IgD-negative memory B cell (primary cell): ENCODE measurements at regions not wholly inside any gene's neighbourhood (a gene's known extent, or its start where the extent isn't known, plus 50 kb on each side); places are given as distances from the start of the nearest gene placed in this dataset.
A peak's percentile ranks its signal among the peaks of the same experiment; 100 is the strongest.
"Not testable (repeated sequence)": the region's sequence is repeated elsewhere in the genome, so short reads cannot be mapped to it uniquely, and the experiment has no call there.

Experiments used
- H3K27ac Mint-ChIP-seq, 3 donors: one replicate each; pipeline ENCODE4 v1.8.0; 2020 to 2022; ENCODE audit warnings: mild to moderate bottlenecking in 3 of 3, mixed read lengths in 3 of 3, moderate library complexity in 1 of 3
- H3K27me3 Mint-ChIP-seq: one replicate; pipeline ENCODE4 v1.8.0; 2021; ENCODE audit warnings: mixed read lengths
- H3K36me3 Mint-ChIP-seq: one replicate; pipeline ENCODE4 v1.8.0; 2020; ENCODE audit warnings: mild to moderate bottlenecking, mixed read lengths
- H3K4me1 Mint-ChIP-seq, 3 donors: one replicate each; pipeline ENCODE4 v1.8.0; 2020 to 2022; ENCODE audit warnings: mixed read lengths in 3 of 3, mild to moderate bottlenecking in 1 of 3
- H3K4me3 Mint-ChIP-seq, 4 donors: one replicate each; pipeline ENCODE4 v1.8.0; 2020 to 2022; ENCODE audit warnings: mild to moderate bottlenecking in 4 of 4, mixed read lengths in 4 of 4, moderate library complexity in 3 of 4
- H3K9me3 Mint-ChIP-seq, 3 donors: one replicate each; pipeline ENCODE4 v1.8.0; 2020 to 2021; ENCODE audit warnings: mixed read lengths in 3 of 3, mild to moderate bottlenecking in 1 of 3

GRCh38 chr6:139710556-139710955 is 336.1 kb upstream of the CITED2 start:
- no peak overlapping the region for H3K4me3 Mint-ChIP-seq
- peaks cover 0 to 4% (median 0%) of the 10 kb centered on the region in 3 donors for H3K9me3 Mint-ChIP-seq
- H3K36me3 Mint-ChIP-seq = no peaks in the 10 kb centered on the region
- no peaks in the 10 kb centered on the region for H3K4me1 Mint-ChIP-seq
- no peak overlapping the region for H3K27ac Mint-ChIP-seq
- peaks cover 2% of the 10 kb centered on the region for H3K27me3 Mint-ChIP-seq

GRCh38 chr6:139708337-139709199 is 334.1 kb upstream of the CITED2 start:
- no peak overlapping the region for H3K4me3 Mint-ChIP-seq
- no peak overlapping the region for H3K27ac Mint-ChIP-seq
- no peaks in the 10 kb centered on the region for H3K27me3 Mint-ChIP-seq
- H3K9me3 Mint-ChIP-seq = peaks cover 0 to 3% (median 0%) of the 10 kb centered on the region in 3 donors
- no peaks in the 10 kb centered on the region for H3K4me1 Mint-ChIP-seq
- H3K36me3 Mint-ChIP-seq = no peaks in the 10 kb centered on the region

- H3K4me3 Mint-ChIP-seq = no peak overlapping the region
- no peaks in the 10 kb centered on the region for H3K4me1 Mint-ChIP-seq
- peaks cover 0 to 3% (median 0%) of the 10 kb centered on the region in 3 donors for H3K9me3 Mint-ChIP-seq
- no peaks in the 10 kb centered on the region for H3K36me3 Mint-ChIP-seq
- no peaks in the 10 kb centered on the region for H3K27me3 Mint-ChIP-seq
- H3K27ac Mint-ChIP-seq = no peak overlapping the region
These were observed 332.5 kb upstream of the CITED2 start for GRCh38 chr6:139706912-139707311.

GRCh38 chr6:139705284-139705683 is 330.8 kb upstream of the CITED2 start:
- Mint-ChIP-seq H3K27me3 (peaks cover under 1% of the 10 kb centered on the region), H3K9me3 (no peaks in the 10 kb centered on the region), H3K4me3 (no peak overlapping the region), H3K27ac (no peak overlapping the region), H3K4me1 (no peaks in the 10 kb centered on the region), H3K36me3 (no peaks in the 10 kb centered on the region)

- peaks cover 2% of the 10 kb centered on the region for H3K27me3 Mint-ChIP-seq
- H3K27ac Mint-ChIP-seq = no peak overlapping the region
- no peak overlapping the region for H3K4me3 Mint-ChIP-seq
- H3K9me3 Mint-ChIP-seq = no peaks in the 10 kb centered on the region
- H3K4me1 Mint-ChIP-seq = no peaks in the 10 kb centered on the region
- no peaks in the 10 kb centered on the region for H3K36me3 Mint-ChIP-seq
These were observed 329.3 kb upstream of the CITED2 start for GRCh38 chr6:139703780-139704179.

- Mint-ChIP-seq H3K27me3 (peaks cover 2% of the 10 kb centered on the region), H3K9me3 (no peaks in the 10 kb centered on the region), H3K36me3 (no peaks in the 10 kb centered on the region), H3K4me3 (no peak overlapping the region), H3K4me1 (no peaks in the 10 kb centered on the region), H3K27ac (no peak overlapping the region)
These were observed 328.3 kb upstream of the CITED2 start for GRCh38 chr6:139702706-139703105.

- H3K4me1 Mint-ChIP-seq = no peaks in the 10 kb centered on the region
- no peaks in the 10 kb centered on the region for H3K9me3 Mint-ChIP-seq
- H3K27me3 Mint-ChIP-seq = peaks cover 2% of the 10 kb centered on the region
- no peak overlapping the region for H3K27ac Mint-ChIP-seq
- H3K36me3 Mint-ChIP-seq = no peaks in the 10 kb centered on the region
- H3K4me3 Mint-ChIP-seq = no peak overlapping the region
These were observed 327.2 kb upstream of the CITED2 start for GRCh38 chr6:139701695-139702094.

GRCh38 chr6:139701003-139701402 is 326.6 kb upstream of the CITED2 start:
- Mint-ChIP-seq H3K27ac (no peak overlapping the region), H3K27me3 (peaks cover 2% of the 10 kb centered on the region), H3K4me3 (no peak overlapping the region), H3K4me1 (no peaks in the 10 kb centered on the region), H3K36me3 (no peaks in the 10 kb centered on the region), H3K9me3 (no peaks in the 10 kb centered on the region)

GRCh38 chr6:139699911-139700310 is 325.5 kb upstream of the CITED2 start:
- Mint-ChIP-seq H3K4me1 (no peaks in the 10 kb centered on the region), H3K9me3 (no peaks in the 10 kb centered on the region), H3K4me3 (no peak overlapping the region), H3K27me3 (peaks cover 2% of the 10 kb centered on the region), H3K36me3 (no peaks in the 10 kb centered on the region), H3K27ac (no peak overlapping the region)

- no peaks in the 10 kb centered on the region for H3K36me3 Mint-ChIP-seq
- no peak overlapping the region for H3K4me3 Mint-ChIP-seq
- no peak overlapping the region for H3K27ac Mint-ChIP-seq
- H3K27me3 Mint-ChIP-seq = peaks cover 2% of the 10 kb centered on the region
- no peaks in the 10 kb centered on the region for H3K4me1 Mint-ChIP-seq
- H3K9me3 Mint-ChIP-seq = no peaks in the 10 kb centered on the region
These were observed 324.9 kb upstream of the CITED2 start for GRCh38 chr6:139699335-139699734.

GRCh38 chr6:139698526-139699176 is 324.2 kb upstream of the CITED2 start:
- Mint-ChIP-seq H3K4me1 (no peaks in the 10 kb centered on the region), H3K4me3 (no peak overlapping the region), H3K36me3 (no peaks in the 10 kb centered on the region), H3K27me3 (peaks cover 2% of the 10 kb centered on the region), H3K9me3 (no peaks in the 10 kb centered on the region), H3K27ac (no peak overlapping the region)

GRCh38 chr6:139697856-139698255 is 323.4 kb upstream of the CITED2 start:
- not testable (repeated sequence) for H3K27ac Mint-ChIP-seq, H3K36me3 Mint-ChIP-seq, H3K4me1 Mint-ChIP-seq, H3K27me3 Mint-ChIP-seq, H3K4me3 Mint-ChIP-seq, H3K9me3 Mint-ChIP-seq

- not testable (repeated sequence) for H3K9me3 Mint-ChIP-seq, H3K27ac Mint-ChIP-seq
These were observed 322.5 kb upstream of the CITED2 start for GRCh38 chr6:139696991-139697390.

GRCh38 chr6:139695361-139695760 is 320.9 kb upstream of the CITED2 start:
- no peaks in the 10 kb centered on the region for H3K4me1 Mint-ChIP-seq
- no peaks in the 10 kb centered on the region for H3K36me3 Mint-ChIP-seq
- H3K27me3 Mint-ChIP-seq = peaks cover 7% of the 10 kb centered on the region
- H3K9me3 Mint-ChIP-seq = peaks cover 0 to 1% (median 0%) of the 10 kb centered on the region in 3 donors
- H3K27ac Mint-ChIP-seq = no peak overlapping the region
- no peak overlapping the region for H3K4me3 Mint-ChIP-seq

More at GRCh38 chr6:139696991-139697390, 322.5 kb upstream of the CITED2 start:
- not testable (repeated sequence) for H3K27me3 Mint-ChIP-seq, H3K36me3 Mint-ChIP-seq, H3K4me1 Mint-ChIP-seq
- peak overlapping the region in 3 of 4 donors; percentile 44 to 73 (median 63) for H3K4me3 Mint-ChIP-seq

- Mint-ChIP-seq H3K27ac (peak overlapping the region in 1 of 3 donors; percentile 65), H3K27me3 (peaks cover 5% of the 10 kb centered on the region), H3K4me1 (no peaks in the 10 kb centered on the region)
These were observed 319.3 kb upstream of the CITED2 start for GRCh38 chr6:139693735-139694134.

GRCh38 chr6:139690007-139690406 is 315.6 kb upstream of the CITED2 start:
- H3K36me3 Mint-ChIP-seq = no peaks in the 10 kb centered on the region
- peaks cover 0 to 1% (median 0%) of the 10 kb centered on the region in 3 donors for H3K9me3 Mint-ChIP-seq
- no peak overlapping the region for H3K4me3 Mint-ChIP-seq
- H3K27ac Mint-ChIP-seq = peak overlapping the region in 1 of 3 donors; percentile 59
- H3K4me1 Mint-ChIP-seq = no peaks in the 10 kb centered on the region
- H3K27me3 Mint-ChIP-seq = peaks cover 5% of the 10 kb centered on the region

More at GRCh38 chr6:139693735-139694134, 319.3 kb upstream of the CITED2 start:
- no peak overlapping the region for H3K4me3 Mint-ChIP-seq
- H3K9me3 Mint-ChIP-seq = peaks cover 0 to 1% (median 0%) of the 10 kb centered on the region in 3 donors
- no peaks in the 10 kb centered on the region for H3K36me3 Mint-ChIP-seq
